GM23248 (cell line): ENCODE measurements at regions not wholly inside any gene's neighbourhood (a gene's known extent, or its start where the extent isn't known, plus 50 kb on each side); places are given as distances from the start of the nearest gene placed in this dataset.

Experiments used
- EZH2 ChIP-seq: fragments of 200-600 bp; sonication (generic); IDR thresholded peaks from 2 replicates; pipeline ENCODE4 v1.6.1; 2018; ENCODE audit warnings: antibody characterized with exemption, mild to moderate bottlenecking; ENCODE audit not compliant: insufficient read depth, poor library complexity, severe bottlenecking
- EZH2phosphoT487 ChIP-seq: fragments of 200-600 bp; sonication (generic); IDR thresholded peaks from 2 replicates; pipeline ENCODE4 v1.6.1; 2018; ENCODE audit warnings: antibody characterized with exemption, moderate library complexity, mild to moderate bottlenecking, low read depth; ENCODE audit not compliant: insufficient read depth

DNA sequence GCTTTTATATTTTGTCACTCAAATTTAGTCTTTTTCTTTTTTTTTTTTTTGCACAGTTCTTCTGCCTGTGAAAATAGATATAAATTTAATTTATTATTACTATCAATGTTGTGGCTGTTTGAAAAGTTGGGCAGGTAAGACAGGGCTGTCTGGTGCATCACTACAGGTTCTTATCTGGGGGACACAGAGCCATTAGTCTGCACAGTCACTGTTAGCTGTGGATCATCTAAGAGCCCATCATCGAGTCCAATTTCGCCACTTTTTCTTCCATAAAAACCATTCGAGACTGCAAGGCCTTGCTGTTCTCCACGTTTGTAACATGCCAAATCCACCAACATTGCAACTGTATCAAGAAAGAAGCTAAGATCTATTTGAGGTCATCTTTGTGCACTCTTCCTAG lies 325.6 kb upstream of the UMPS start:
- TF ChIP-seq EZH2phosphoT487 = no peak
- TF ChIP-seq EZH2 = no peak
